Ishikawa (cell line): ENCODE measurements at regions not wholly inside any gene's neighbourhood (a gene's known extent, or its start where the extent isn't known, plus 50 kb on each side); places are given as distances from the start of the nearest gene placed in this dataset.

Experiments
- CREB1 ChIP-seq: IDR thresholded peaks from 2 replicates; pipeline ENCODE4 v1.6.1; 2012; ENCODE audit warnings: low read depth
- EP300 ChIP-seq: IDR thresholded peaks from 2 replicates; pipeline ENCODE4 v1.6.1; 2012; ENCODE audit warnings: borderline replicate concordance
- FOXM1 ChIP-seq: IDR thresholded peaks from 2 replicates; pipeline ENCODE4 v1.6.1; 2012; ENCODE audit warnings: low read depth, borderline replicate concordance
- NFIC ChIP-seq: IDR thresholded peaks from 2 replicates; pipeline ENCODE4 v1.6.1; 2012
- RAD21 ChIP-seq: IDR thresholded peaks from 2 replicates; pipeline ENCODE4 v1.6.1; 2012; ENCODE audit warnings: low read depth
- TAF1 ChIP-seq: IDR thresholded peaks from 2 replicates; pipeline ENCODE4 v1.6.1; 2012; ENCODE audit warnings: low read depth, mild to moderate bottlenecking
- TEAD4 ChIP-seq: IDR thresholded peaks from 2 replicates; pipeline ENCODE4 v1.6.1; 2012
- YY1 ChIP-seq: IDR thresholded peaks from 2 replicates; pipeline ENCODE4 v1.6.1; 2012; ENCODE audit warnings: low read depth
- ZBTB7A ChIP-seq: IDR thresholded peaks from 2 replicates; pipeline ENCODE4 v1.6.1; 2012; ENCODE audit warnings: low read depth
- TF ChIP-seq, protein P1 (sequence below): IDR thresholded peaks from 2 replicates; pipeline ENCODE4 v1.6.1; 2012; ENCODE audit warnings: low read depth, mild to moderate bottlenecking
- TF ChIP-seq, protein P2 (sequence below): IDR thresholded peaks from 2 replicates; pipeline ENCODE4 v1.6.1; 2012

DNA sequence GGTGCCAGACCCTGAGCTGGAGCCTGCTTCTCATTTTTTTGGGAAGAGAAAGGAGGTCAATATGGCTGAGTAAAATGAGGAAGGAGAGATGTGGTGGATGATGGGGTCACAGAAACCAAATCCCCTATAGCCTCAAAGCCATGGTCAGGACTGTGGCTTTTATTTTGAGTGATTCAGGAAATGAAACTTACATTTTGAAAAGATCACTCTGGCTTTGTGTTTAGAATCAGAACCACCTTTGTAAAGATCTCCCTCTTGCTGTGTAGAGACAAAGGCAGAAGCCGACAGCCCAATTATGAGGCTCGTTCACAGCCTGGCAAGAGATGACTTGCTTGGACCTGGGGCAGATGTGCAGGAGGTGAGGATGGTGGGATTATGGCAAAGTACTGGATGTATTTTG lies 121.6 kb upstream of the ANKFN1 start:
- no peak for TF ChIP-seq YY1
- TF ChIP-seq ZBTB7A, result no peak
- no peak for TF ChIP-seq RAD21
- TF ChIP-seq FOXM1, result no peak
- TF ChIP-seq, protein P1, sequence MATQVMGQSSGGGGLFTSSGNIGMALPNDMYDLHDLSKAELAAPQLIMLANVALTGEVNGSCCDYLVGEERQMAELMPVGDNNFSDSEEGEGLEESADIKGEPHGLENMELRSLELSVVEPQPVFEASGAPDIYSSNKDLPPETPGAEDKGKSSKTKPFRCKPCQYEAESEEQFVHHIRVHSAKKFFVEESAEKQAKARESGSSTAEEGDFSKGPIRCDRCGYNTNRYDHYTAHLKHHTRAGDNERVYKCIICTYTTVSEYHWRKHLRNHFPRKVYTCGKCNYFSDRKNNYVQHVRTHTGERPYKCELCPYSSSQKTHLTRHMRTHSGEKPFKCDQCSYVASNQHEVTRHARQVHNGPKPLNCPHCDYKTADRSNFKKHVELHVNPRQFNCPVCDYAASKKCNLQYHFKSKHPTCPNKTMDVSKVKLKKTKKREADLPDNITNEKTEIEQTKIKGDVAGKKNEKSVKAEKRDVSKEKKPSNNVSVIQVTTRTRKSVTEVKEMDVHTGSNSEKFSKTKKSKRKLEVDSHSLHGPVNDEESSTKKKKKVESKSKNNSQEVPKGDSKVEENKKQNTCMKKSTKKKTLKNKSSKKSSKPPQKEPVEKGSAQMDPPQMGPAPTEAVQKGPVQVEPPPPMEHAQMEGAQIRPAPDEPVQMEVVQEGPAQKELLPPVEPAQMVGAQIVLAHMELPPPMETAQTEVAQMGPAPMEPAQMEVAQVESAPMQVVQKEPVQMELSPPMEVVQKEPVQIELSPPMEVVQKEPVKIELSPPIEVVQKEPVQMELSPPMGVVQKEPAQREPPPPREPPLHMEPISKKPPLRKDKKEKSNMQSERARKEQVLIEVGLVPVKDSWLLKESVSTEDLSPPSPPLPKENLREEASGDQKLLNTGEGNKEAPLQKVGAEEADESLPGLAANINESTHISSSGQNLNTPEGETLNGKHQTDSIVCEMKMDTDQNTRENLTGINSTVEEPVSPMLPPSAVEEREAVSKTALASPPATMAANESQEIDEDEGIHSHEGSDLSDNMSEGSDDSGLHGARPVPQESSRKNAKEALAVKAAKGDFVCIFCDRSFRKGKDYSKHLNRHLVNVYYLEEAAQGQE, result no peak
- TF ChIP-seq NFIC, result no peak
- no peak for TF ChIP-seq TEAD4
- no peak for TF ChIP-seq TAF1
- no peak for TF ChIP-seq EP300
- TF ChIP-seq, protein P2, sequence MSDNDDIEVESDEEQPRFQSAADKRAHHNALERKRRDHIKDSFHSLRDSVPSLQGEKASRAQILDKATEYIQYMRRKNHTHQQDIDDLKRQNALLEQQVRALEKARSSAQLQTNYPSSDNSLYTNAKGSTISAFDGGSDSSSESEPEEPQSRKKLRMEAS, result no peak
- TF ChIP-seq CREB1, result no peak
